GM23248 (cell line): ENCODE measurements at regions not wholly inside any gene's neighbourhood (a gene's known extent, or its start where the extent isn't known, plus 50 kb on each side); places are given as distances from the start of the nearest gene placed in this dataset.

ENCODE experiments used
- DNase-seq: peaks from one replicate; pipeline ENCODE4 v3.0.0-alpha.2; 2015
- H2AFZ ChIP-seq: fragments of 200-600 bp; sonication (generic); 2 replicates; pipeline ENCODE4 v1.6.1; 2016; ENCODE audit warnings: antibody characterized with exemption
- H3F3A ChIP-seq: fragments of 200-600 bp; sonication (generic); 2 replicates; pipeline ENCODE4 v1.6.1; 2016; ENCODE audit warnings: mild to moderate bottlenecking, antibody characterized with exemption, mixed run types; ENCODE audit not compliant: insufficient read depth
- H3K27ac ChIP-seq: fragments of 200-600 bp; sonication (generic); 2 replicates; pipeline ENCODE4 v1.5.1; 2016; ENCODE audit warnings: mild to moderate bottlenecking
- H3K27me3 ChIP-seq: fragments of 200-600 bp; sonication (generic); replicated peaks from 2 replicates; pipeline ENCODE4 v1.6.1; 2016; ENCODE audit warnings: mild to moderate bottlenecking; ENCODE audit not compliant: insufficient read depth
- H3K36me3 ChIP-seq: fragments of 200-600 bp; sonication (generic); 2 replicates; pipeline ENCODE4 v1.6.1; 2016; ENCODE audit warnings: low read depth, mild to moderate bottlenecking
- H3K4me1 ChIP-seq: fragments of 200-600 bp; sonication (generic); 2 replicates; pipeline ENCODE4 v1.6.1; 2016; ENCODE audit warnings: mild to moderate bottlenecking; ENCODE audit not compliant: insufficient read depth
- H3K4me2 ChIP-seq: fragments of 200-600 bp; sonication (generic); one replicate; pipeline ENCODE4 v1.6.1; 2016; ENCODE audit warnings: mild to moderate bottlenecking; ENCODE audit not compliant: unreplicated experiment
- H3K4me3 ChIP-seq: fragments of 200-600 bp; sonication (generic); 2 replicates; pipeline ENCODE4 v1.5.1; 2016; ENCODE audit warnings: mild to moderate bottlenecking
- H3K79me2 ChIP-seq: fragments of 200-600 bp; sonication (generic); 2 replicates; pipeline ENCODE4 v1.6.1; 2016; ENCODE audit warnings: mild to moderate bottlenecking; ENCODE audit not compliant: insufficient read depth
- H3K9ac ChIP-seq: fragments of 200-600 bp; sonication (generic); 2 replicates; pipeline ENCODE4 v1.6.1; 2016; ENCODE audit warnings: mild to moderate bottlenecking
- H3K9me2 ChIP-seq: fragments of 200-600 bp; sonication (generic); 2 replicates; pipeline ENCODE4 v1.6.1; 2016; ENCODE audit warnings: mixed run types, mild to moderate bottlenecking, moderate library complexity; ENCODE audit not compliant: insufficient read depth
- H3K9me3 ChIP-seq: fragments of 200-600 bp; sonication (generic); one replicate; pipeline ENCODE4 v1.6.1; 2017; ENCODE audit warnings: low read depth
- H4K20me1 ChIP-seq: fragments of 200-600 bp; sonication (generic); 2 replicates; pipeline ENCODE4 v1.6.0; 2016; ENCODE audit not compliant: insufficient read depth
- EZH2 ChIP-seq: fragments of 200-600 bp; sonication (generic); IDR thresholded peaks from 2 replicates; pipeline ENCODE4 v1.6.1; 2018; ENCODE audit warnings: antibody characterized with exemption, mild to moderate bottlenecking; ENCODE audit not compliant: insufficient read depth, poor library complexity, severe bottlenecking
- EZH2phosphoT487 ChIP-seq: fragments of 200-600 bp; sonication (generic); IDR thresholded peaks from 2 replicates; pipeline ENCODE4 v1.6.1; 2018; ENCODE audit warnings: antibody characterized with exemption, moderate library complexity, mild to moderate bottlenecking, low read depth; ENCODE audit not compliant: insufficient read depth
- WGBS, 2 experiments: methylation state at CpG; one replicate each; pipeline ENCODE4 v1.1.6; 2015 to 2017; ENCODE audit warnings: low lambda C conversion rate in 2 of 2, low coverage in 1 of 2; ENCODE audit errors: missing lambda C conversion rate in 2 of 2; 5-methylcytosine and 5-hydroxymethylcytosine counted together
- in situ Hi-C: fragments of 300-500 bp; cut with MboI; formaldehyde crosslinking; loops from 2 replicates; pipeline ENCODE4 v1.15.0; 2020

DNA sequence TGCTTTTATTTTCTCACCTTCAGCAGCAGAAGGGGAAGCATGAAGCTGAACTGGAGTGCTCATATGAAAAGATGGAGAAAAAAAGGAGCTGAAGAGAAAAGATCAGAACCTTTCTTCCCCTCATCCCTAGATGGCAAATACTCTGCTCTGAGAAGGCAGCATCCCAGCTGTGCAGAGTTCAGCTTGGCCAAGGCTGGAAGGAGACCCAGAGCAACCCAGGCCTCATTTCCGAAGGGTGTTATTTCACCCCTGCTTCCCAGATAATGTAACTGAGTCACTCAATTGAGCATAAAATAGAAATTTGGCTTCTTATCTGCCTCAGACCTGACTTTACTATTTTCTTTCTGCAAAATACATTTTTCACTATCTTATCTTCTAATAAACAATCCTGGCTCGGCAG, 489.9 kb upstream of the BRINP1 start:
- no peak overlapping the region for H3K9ac ChIP-seq
- in situ Hi-C loops = no loop called here
- WGBS, 2 experiments = 86 to 89% methylated on average over 2 of the region's 2 CpGs
- no peaks in the 10 kb centered on the region for H3K79me2 ChIP-seq
- no peaks in the 10 kb centered on the region for H3K27me3 ChIP-seq
- no peaks in the 10 kb centered on the region for H3F3A ChIP-seq
- TF ChIP-seq EZH2 (no peak), EZH2phosphoT487 (no peak)
- no peak overlapping the region for H3K4me3 ChIP-seq
- H3K36me3 ChIP-seq = no peaks in the 10 kb centered on the region
- no peak overlapping the region for H3K27ac ChIP-seq
- H3K9me3 ChIP-seq = no peaks in the 10 kb centered on the region
- no peak overlapping the region for H2AFZ ChIP-seq
- no peaks in the 10 kb centered on the region for H4K20me1 ChIP-seq
- no peak for DNase-seq
- H3K9me2 ChIP-seq = no peaks in the 10 kb centered on the region
- H3K4me1 ChIP-seq = no peaks in the 10 kb centered on the region
- H3K4me2 ChIP-seq = no peak overlapping the region

DNA sequence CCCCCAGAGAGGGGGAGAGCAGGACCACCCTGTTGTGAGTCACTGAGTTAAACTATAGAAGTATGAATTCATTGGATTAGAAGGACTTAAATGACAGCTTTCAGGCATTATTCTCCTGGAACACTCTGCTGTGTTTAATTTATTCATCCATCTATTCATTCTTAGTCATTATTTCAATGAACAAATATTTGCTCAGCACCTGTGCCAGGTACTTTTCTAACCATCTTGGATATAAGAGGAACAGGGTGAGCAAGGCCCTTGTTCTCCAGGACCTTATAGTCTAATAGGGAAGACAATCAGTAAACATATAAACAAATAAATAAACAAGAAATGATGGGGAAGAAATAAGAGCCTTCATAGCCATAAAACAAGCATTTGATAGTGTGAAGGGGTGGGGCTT, 483.9 kb upstream of the BRINP1 start:
- Histone ChIP-seq H3K27me3 (no peaks in the 10 kb centered on the region), H3K9ac (no peak overlapping the region), H2AFZ (no peak overlapping the region), H3K27ac (no peak overlapping the region), H3K36me3 (no peaks in the 10 kb centered on the region), H3K4me2 (no peak overlapping the region), H3K4me1 (no peaks in the 10 kb centered on the region), H3K9me3 (no peaks in the 10 kb centered on the region), H3F3A (no peaks in the 10 kb centered on the region), H3K79me2 (no peaks in the 10 kb centered on the region), H4K20me1 (no peaks in the 10 kb centered on the region), H3K9me2 (no peaks in the 10 kb centered on the region), H3K4me3 (no peak overlapping the region)
- in situ Hi-C loops = no loop called here
- TF ChIP-seq EZH2phosphoT487 (no peak), EZH2 (no peak)
- DNase-seq = no peak

DNA sequence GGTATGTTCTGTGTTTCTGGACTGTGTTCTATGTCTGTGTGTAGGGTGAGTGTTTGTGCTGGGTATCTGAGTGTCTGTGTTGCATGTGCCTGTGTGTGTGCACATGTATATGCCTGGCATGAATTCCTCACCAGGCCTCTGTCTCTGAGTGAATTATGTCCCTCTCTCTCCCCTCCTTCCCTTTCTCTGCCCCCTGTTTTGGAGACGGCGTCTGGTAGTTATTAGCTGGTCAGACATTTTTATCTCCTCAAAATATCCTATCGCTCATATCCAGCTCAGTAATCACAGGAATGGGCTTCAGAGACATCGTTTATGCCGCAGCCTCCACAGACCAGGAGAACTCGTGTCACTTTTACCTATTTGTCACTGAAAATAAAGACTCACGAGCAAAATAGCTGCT, 483.2 kb upstream of the BRINP1 start:
- H3K9ac ChIP-seq = no peak overlapping the region
- no peak overlapping the region for H3K27ac ChIP-seq
- 19 to 27% methylated on average over 7 of the region's 7 CpGs for WGBS, 2 experiments
- H3K79me2 ChIP-seq = no peaks in the 10 kb centered on the region
- H4K20me1 ChIP-seq = no peaks in the 10 kb centered on the region
- H3K9me3 ChIP-seq = no peaks in the 10 kb centered on the region
- DNase-seq = no peak
- no peaks in the 10 kb centered on the region for H3K36me3 ChIP-seq
- no peak overlapping the region for H3K4me2 ChIP-seq
- H3K27me3 ChIP-seq = no peaks in the 10 kb centered on the region
- H3K4me1 ChIP-seq = no peaks in the 10 kb centered on the region
- no peak overlapping the region for H2AFZ ChIP-seq
- TF ChIP-seq EZH2phosphoT487 = no peak
- TF ChIP-seq EZH2 = no peak
- H3K4me3 ChIP-seq = no peak overlapping the region
- H3K9me2 ChIP-seq = no peaks in the 10 kb centered on the region
- no peaks in the 10 kb centered on the region for H3F3A ChIP-seq
- in situ Hi-C loops = no loop called here

DNA sequence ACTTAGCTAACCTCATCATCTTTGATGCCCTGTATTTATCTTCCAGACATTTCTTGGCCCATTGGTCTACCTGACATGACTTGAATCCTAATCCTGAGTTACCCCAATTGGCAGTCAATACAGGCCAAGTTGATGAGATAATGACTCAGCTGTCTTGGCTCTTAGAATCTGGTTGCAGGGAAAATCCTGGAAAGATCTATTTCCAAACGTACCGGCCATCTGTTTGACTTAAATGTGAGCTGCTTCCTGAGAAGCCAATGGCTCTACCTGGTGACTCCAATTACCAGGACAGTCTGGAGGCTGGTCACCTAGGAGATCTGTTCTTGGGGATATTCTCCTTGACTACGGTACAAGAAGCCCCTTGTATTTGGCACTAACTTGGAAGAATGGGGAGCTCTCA, 475.2 kb upstream of the BRINP1 start:
- no peaks in the 10 kb centered on the region for H3K4me1 ChIP-seq
- no peaks in the 10 kb centered on the region for H3K27me3 ChIP-seq
- in situ Hi-C loops = no loop called here
- H3K79me2 ChIP-seq = no peaks in the 10 kb centered on the region
- no peak for DNase-seq
- H3F3A ChIP-seq = no peaks in the 10 kb centered on the region
- H3K9me3 ChIP-seq = no peaks in the 10 kb centered on the region
- H3K4me3 ChIP-seq = no peak overlapping the region
- H3K36me3 ChIP-seq = no peaks in the 10 kb centered on the region
- H3K4me2 ChIP-seq = no peak overlapping the region
- no peak overlapping the region for H3K9ac ChIP-seq
- TF ChIP-seq EZH2phosphoT487 = no peak
- TF ChIP-seq EZH2 = no peak
- H3K27ac ChIP-seq = no peak overlapping the region
- H2AFZ ChIP-seq = no peak overlapping the region
- H3K9me2 ChIP-seq = no peaks in the 10 kb centered on the region
- no peaks in the 10 kb centered on the region for H4K20me1 ChIP-seq
- 13 to 24% methylated on average over 3 of the region's 3 CpGs for WGBS, 2 experiments

DNA sequence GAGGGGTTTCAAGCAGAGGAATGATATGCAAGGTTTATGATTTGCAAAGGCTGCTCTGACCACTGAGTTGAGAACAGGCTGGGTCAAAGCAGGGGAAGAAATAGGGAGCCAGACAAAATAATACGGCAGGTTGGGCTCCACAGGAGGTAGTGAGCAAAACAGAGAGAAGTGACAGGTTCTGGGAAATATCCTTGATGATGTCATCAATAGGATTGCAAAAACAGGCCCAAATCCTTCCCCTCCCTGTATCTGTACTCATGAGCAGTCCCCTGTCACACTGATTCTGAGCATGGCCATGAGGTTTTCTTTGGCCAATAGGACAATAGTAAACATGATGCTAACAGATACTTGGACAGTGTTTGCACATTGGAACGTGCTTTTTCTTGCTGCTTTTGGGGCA, 471.8 kb upstream of the BRINP1 start:
- in situ Hi-C loops = no loop called here

More for the DNA sequence above, 471.8 kb upstream of the BRINP1 start:
- no peaks in the 10 kb centered on the region for H3K9me3 ChIP-seq
- no peak overlapping the region for H3K27ac ChIP-seq
- H3K4me3 ChIP-seq = no peak overlapping the region
- TF ChIP-seq EZH2phosphoT487 = no peak
- TF ChIP-seq EZH2 = no peak
- no peaks in the 10 kb centered on the region for H4K20me1 ChIP-seq
- no peaks in the 10 kb centered on the region for H3K79me2 ChIP-seq
- no peaks in the 10 kb centered on the region for H3K27me3 ChIP-seq
- no peaks in the 10 kb centered on the region for H3K9me2 ChIP-seq
- no peak overlapping the region for H3K4me2 ChIP-seq
- H3K9ac ChIP-seq = no peak overlapping the region
- WGBS, 2 experiments = 28 to 30% methylated on average over 2 of the region's 2 CpGs
- DNase-seq = no peak
- no peaks in the 10 kb centered on the region for H3F3A ChIP-seq
- H3K4me1 ChIP-seq = no peaks in the 10 kb centered on the region
- no peak overlapping the region for H2AFZ ChIP-seq
- H3K36me3 ChIP-seq = no peaks in the 10 kb centered on the region
